ENCODE measurements at regions not wholly inside any gene's neighbourhood (a gene's known extent, or its start where the extent isn't known, plus 50 kb on each side); places are given as distances from the start of the nearest gene placed in this dataset.

DNA sequence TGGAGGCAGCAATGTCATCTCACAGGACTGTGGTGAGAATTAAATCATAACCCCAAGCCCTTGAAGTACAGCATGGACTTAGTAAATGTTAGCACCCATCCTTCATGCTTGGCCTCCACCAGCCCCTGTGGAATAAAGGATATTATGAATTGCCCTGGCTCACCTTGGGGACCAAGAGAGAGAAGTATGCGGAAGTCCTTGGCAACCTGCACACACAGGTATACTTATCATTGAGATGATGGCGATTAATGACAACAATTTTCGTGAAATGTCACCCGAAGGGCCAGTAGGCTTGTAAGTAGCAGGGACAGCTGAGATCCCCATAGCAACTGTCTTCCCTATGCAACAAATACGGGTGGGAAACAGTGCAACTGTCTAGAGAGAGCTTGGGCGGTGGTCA is 102.0 kb downstream of the FAM43A start:
- Histone ChIP-seq H3K4me1 (ENCODE audit: control insufficient read depth in 1 of 2, insufficient read depth in 2 of 2, low read depth in 1 of 2, low read length in 1 of 2) (peaks cover 0 to 1% of the 10 kb centered on the region in 2 experiments; a peak in 1 of 4 replicates), H3K79me2 (ENCODE audit: insufficient read depth) (no peaks in the 10 kb centered on the region)

GRCh38 chr3:194792368-194792767 is 106.7 kb downstream of the FAM43A start:
- no peaks in the 10 kb centered on the region for H3K9me3 ChIP-seq
- CTCF ChIA-PET = interaction anchor here (1.2 kb wide), 1 partner anchor 9 kb away, joined by 4 read pairs; no protein-coding TSS in a partner anchor
- no peak overlapping the region for H3K4me3 ChIP-seq (ENCODE audit: low read depth in 2 of 2, low read length in 1 of 2)
- H3K9ac ChIP-seq = no peak overlapping the region
- no peaks in the 10 kb centered on the region for H3K36me3 ChIP-seq (replicated peaks in 1 of 2; ENCODE audit: control insufficient read depth in 1 of 2, insufficient read depth in 2 of 2, low read length in 1 of 2)
- TF ChIP-seq MAX (IDR thresholded peaks at IDR 0.05; ENCODE audit: low read depth) = no peak
- H2AFZ ChIP-seq (ENCODE audit: low read depth) = no peak overlapping the region
- 33% methylated on average over 3 of the region's 3 CpGs for WGBS (ENCODE audit: low lambda C conversion rate)
- no peak overlapping the region for H3K4me2 ChIP-seq
- POLR2A ChIA-PET = no interaction called here
- no peaks in the 10 kb centered on the region for H3K27me3 ChIP-seq (ENCODE audit: insufficient read depth)
- DNase-seq = no peak
- H3K79me2 ChIP-seq (ENCODE audit: insufficient read depth) = no peaks in the 10 kb centered on the region
- H3K27ac ChIP-seq (ENCODE audit: low read depth in 2 of 2, low read length in 1 of 2) = no peak overlapping the region
- H3K4me1 ChIP-seq (ENCODE audit: control insufficient read depth in 1 of 2, insufficient read depth in 2 of 2, low read depth in 1 of 2, low read length in 1 of 2) = no peaks in the 10 kb centered on the region
- H3F3A ChIP-seq (replicated peaks; ENCODE audit: insufficient read depth) = no peaks in the 10 kb centered on the region
- no peaks in the 10 kb centered on the region for H3K9me2 ChIP-seq
- H4K20me1 ChIP-seq (ENCODE audit: insufficient read depth) = no peaks in the 10 kb centered on the region

More for the DNA sequence above, 102.0 kb downstream of the FAM43A start:
- Histone ChIP-seq H3K4me2 (no peak overlapping the region), H3K27me3 (ENCODE audit: insufficient read depth) (peaks cover 4% of the 10 kb centered on the region; the same call in 1 of the 2 replicates), H3K9me2 (no peaks in the 10 kb centered on the region), H3K27ac (ENCODE audit: low read depth in 2 of 2, low read length in 1 of 2) (no peak overlapping the region), H3K36me3 (replicated peaks in 1 of 2; ENCODE audit: control insufficient read depth in 1 of 2, insufficient read depth in 2 of 2, low read length in 1 of 2) (no peaks in the 10 kb centered on the region), H3K4me3 (ENCODE audit: low read depth in 2 of 2, low read length in 1 of 2) (no peak overlapping the region), H3K9ac (no peak overlapping the region), H3K9me3 (no peaks in the 10 kb centered on the region), H2AFZ (ENCODE audit: low read depth) (no peak overlapping the region), H4K20me1 (ENCODE audit: insufficient read depth) (no peaks in the 10 kb centered on the region), H3F3A (replicated peaks; ENCODE audit: insufficient read depth) (no peaks in the 10 kb centered on the region)
- POLR2A ChIA-PET = no interaction called here
- no peak for DNase-seq
- 63% methylated on average over 6 of the region's 6 CpGs for WGBS (ENCODE audit: low lambda C conversion rate)
- CTCF ChIA-PET = no interaction called here
- TF ChIP-seq JUND (IDR thresholded peaks at IDR 0.05) = no peak
- TF ChIP-seq REST (IDR thresholded peaks at IDR 0.05; ENCODE audit: low read depth, low read length) = no peak
- TF ChIP-seq RAD21 (IDR thresholded peaks at IDR 0.05; ENCODE audit: low read length) = no peak
- TF ChIP-seq EZH2phosphoT487 (IDR thresholded peaks at IDR 0.05; ENCODE audit: borderline replicate concordance, low read depth) = no peak
- no peak for TF ChIP-seq TEAD4 (IDR thresholded peaks at IDR 0.05; ENCODE audit: borderline replicate concordance, insufficient read depth)
- no peak for TF ChIP-seq GATA2 (CRISPR knock-in tag; IDR thresholded peaks at IDR 0.05)
- TF ChIP-seq RXRA (IDR thresholded peaks at IDR 0.05; ENCODE audit: borderline replicate concordance, low read depth) = no peak
